ENCODE measurements at regions not wholly inside any gene's neighbourhood (a gene's known extent, or its start where the extent isn't known, plus 50 kb on each side); places are given as distances from the start of the nearest gene placed in this dataset.
"Not testable (repeated sequence)": the region's sequence is repeated elsewhere in the genome, so short reads cannot be mapped to it uniquely, and the experiment has no call there.

GRCh38 chr15:31660816-31661215, 334.2 kb downstream of the KLF13 start:
- Mint-ChIP-seq H3K4me3 (no peak overlapping the region), H3K27me3 (ENCODE audit: low read depth) (no peaks in the 10 kb centered on the region), H3K9me3 (peaks cover 9% of the 10 kb centered on the region), H3K4me1 (no peaks in the 10 kb centered on the region), H3K36me3 (ENCODE audit: low read depth) (no peaks in the 10 kb centered on the region), H3K27ac (no peak overlapping the region)
- TF ChIP-seq CTCF (IDR thresholded peaks at IDR 0.05; ENCODE audit: unreplicated experiment in 3 of 3): no peak

- not testable (repeated sequence) for H3K4me1 Mint-ChIP-seq; H3K27me3 Mint-ChIP-seq (ENCODE audit: low read depth); H3K36me3 Mint-ChIP-seq (ENCODE audit: low read depth); H3K27ac Mint-ChIP-seq; H3K4me3 Mint-ChIP-seq
- H3K9me3 Mint-ChIP-seq: peaks cover 15% of the 10 kb centered on the region
These were observed 339.1 kb downstream of the KLF13 start for GRCh38 chr15:31665732-31666131.

GRCh38 chr15:31669158-31669908, 342.7 kb downstream of the KLF13 start:
- not testable (repeated sequence) for H3K27ac Mint-ChIP-seq; H3K36me3 Mint-ChIP-seq (ENCODE audit: low read depth); H3K27me3 Mint-ChIP-seq (ENCODE audit: low read depth); H3K4me1 Mint-ChIP-seq; H3K4me3 Mint-ChIP-seq
- H3K9me3 Mint-ChIP-seq: peaks cover 17% of the 10 kb centered on the region

- H3K27me3 Mint-ChIP-seq (ENCODE audit: low read depth); H3K4me3 Mint-ChIP-seq; H3K36me3 Mint-ChIP-seq (ENCODE audit: low read depth); H3K27ac Mint-ChIP-seq; H3K4me1 Mint-ChIP-seq: not testable (repeated sequence)
- H3K9me3 Mint-ChIP-seq: peaks cover 11% of the 10 kb centered on the region
These were observed 346.6 kb downstream of the KLF13 start for GRCh38 chr15:31673263-31673662.

- H3K4me3 Mint-ChIP-seq; H3K4me1 Mint-ChIP-seq; H3K27me3 Mint-ChIP-seq (ENCODE audit: low read depth); H3K9me3 Mint-ChIP-seq; H3K36me3 Mint-ChIP-seq (ENCODE audit: low read depth); H3K27ac Mint-ChIP-seq: not testable (repeated sequence)
These were observed 348.6 kb upstream of the CHRNA7 start for GRCh38 chr15:31681529-31682259.

- H3K9me3 Mint-ChIP-seq; H3K4me3 Mint-ChIP-seq; H3K36me3 Mint-ChIP-seq (ENCODE audit: low read depth); H3K27me3 Mint-ChIP-seq (ENCODE audit: low read depth); H3K4me1 Mint-ChIP-seq: not testable (repeated sequence)
- H3K27ac Mint-ChIP-seq: peak overlapping the region in 1 of 3 experiments; percentile 87
These were observed 343.2 kb upstream of the CHRNA7 start for GRCh38 chr15:31687088-31687487.

GRCh38 chr15:31696509-31696908, 333.8 kb upstream of the CHRNA7 start:
- H3K4me3 Mint-ChIP-seq; H3K4me1 Mint-ChIP-seq; H3K36me3 Mint-ChIP-seq (ENCODE audit: low read depth); H3K9me3 Mint-ChIP-seq; H3K27ac Mint-ChIP-seq; H3K27me3 Mint-ChIP-seq (ENCODE audit: low read depth): not testable (repeated sequence)

- H3K27me3 Mint-ChIP-seq (ENCODE audit: low read depth); H3K9me3 Mint-ChIP-seq; H3K4me3 Mint-ChIP-seq; H3K27ac Mint-ChIP-seq; H3K4me1 Mint-ChIP-seq; H3K36me3 Mint-ChIP-seq (ENCODE audit: low read depth): not testable (repeated sequence)
These were observed 325.1 kb upstream of the CHRNA7 start for GRCh38 chr15:31705076-31705678.

GRCh38 chr15:31707944-31708702, 322.2 kb upstream of the CHRNA7 start:
- H3K9me3 Mint-ChIP-seq; H3K4me3 Mint-ChIP-seq; H3K27me3 Mint-ChIP-seq (ENCODE audit: low read depth); H3K36me3 Mint-ChIP-seq (ENCODE audit: low read depth); H3K27ac Mint-ChIP-seq; H3K4me1 Mint-ChIP-seq: not testable (repeated sequence)

- not testable (repeated sequence) for H3K4me1 Mint-ChIP-seq; H3K4me3 Mint-ChIP-seq; H3K36me3 Mint-ChIP-seq (ENCODE audit: low read depth); H3K27ac Mint-ChIP-seq; H3K9me3 Mint-ChIP-seq; H3K27me3 Mint-ChIP-seq (ENCODE audit: low read depth)
These were observed 321.5 kb upstream of the CHRNA7 start for GRCh38 chr15:31708703-31709327.

GRCh38 chr15:31709479-31709878, 320.8 kb upstream of the CHRNA7 start:
- H3K27me3 Mint-ChIP-seq (ENCODE audit: low read depth); H3K9me3 Mint-ChIP-seq; H3K27ac Mint-ChIP-seq; H3K4me1 Mint-ChIP-seq; H3K36me3 Mint-ChIP-seq (ENCODE audit: low read depth); H3K4me3 Mint-ChIP-seq: not testable (repeated sequence)

- not testable (repeated sequence) for H3K36me3 Mint-ChIP-seq (ENCODE audit: low read depth); H3K9me3 Mint-ChIP-seq; H3K27ac Mint-ChIP-seq; H3K27me3 Mint-ChIP-seq (ENCODE audit: low read depth); H3K4me1 Mint-ChIP-seq; H3K4me3 Mint-ChIP-seq
These were observed 319.5 kb upstream of the CHRNA7 start for GRCh38 chr15:31710806-31711205.

- H3K27ac Mint-ChIP-seq; H3K9me3 Mint-ChIP-seq; H3K4me3 Mint-ChIP-seq; H3K4me1 Mint-ChIP-seq; H3K36me3 Mint-ChIP-seq (ENCODE audit: low read depth); H3K27me3 Mint-ChIP-seq (ENCODE audit: low read depth): not testable (repeated sequence)
These were observed 315.1 kb upstream of the CHRNA7 start for GRCh38 chr15:31715208-31715607.
